ENCODE measurements at regions not wholly inside any gene's neighbourhood (a gene's known extent, or its start where the extent isn't known, plus 50 kb on each side); places are given as distances from the start of the nearest gene placed in this dataset.

- CTCF ChIA-PET, result interaction anchor here (0.6 kb wide), 1 partner anchor 240 kb away, joined by 3 read pairs; no protein-coding TSS in a partner anchor
- Histone ChIP-seq H4K20me1 (replicated peaks; ENCODE audit: control insufficient read depth, extremely low read depth, insufficient read depth, low read length) (no peaks in the 10 kb centered on the region), H3K9ac (replicated peaks; ENCODE audit: extremely low read depth, insufficient read depth, low read length) (no peak overlapping the region), H3K27ac (ENCODE audit: insufficient read depth, low read depth, low read length) (no peak overlapping the region), H3K4me1 (ENCODE audit: control insufficient read depth, extremely low read depth, insufficient read depth, low read length) (peaks cover 33% of the 10 kb centered on the region), H3K79me2 (ENCODE audit: control insufficient read depth, insufficient read depth, low read length) (no peaks in the 10 kb centered on the region), H3K4me3 (replicated peaks in 1 of 3; ENCODE audit: insufficient read depth in 1 of 3, low read depth in 1 of 3, low read length in 3 of 3) (no peak overlapping the region), H3K27me3 (ENCODE audit: control insufficient read depth in 2 of 2, insufficient read depth in 2 of 2, low read length in 2 of 2) (no peaks in the 10 kb centered on the region), H3K9me1 (replicated peaks; ENCODE audit: control insufficient read depth, extremely low read depth, insufficient read depth, low read length) (no peaks in the 10 kb centered on the region), H3K4me2 (ENCODE audit: insufficient read depth, low read length) (no peak overlapping the region), H3K9me3 (replicated peaks; ENCODE audit: control insufficient read depth, insufficient read depth, low read length) (no peaks in the 10 kb centered on the region), H3K36me3 (ENCODE audit: control insufficient read depth in 2 of 2, extremely low read depth in 1 of 2, insufficient read depth in 2 of 2, low read length in 2 of 2) (no peaks in the 10 kb centered on the region), H2AFZ (ENCODE audit: low read depth, low read length) (no peak overlapping the region)
- intact Hi-C loops (cut with micrococcal nuclease) (no loop called here), dilution Hi-C loops (cut with MboI; ENCODE audit: extremely low pct_ligation_motif_present, low sequenced_read_pairs) (no loop called here)
- FAIRE-seq, result no peak
- DNase-seq (ENCODE audit: low read depth, low spot score), result no peak
- TF ChIP-seq POLR2A (IDR thresholded peaks at IDR 0.05; ENCODE audit: low read depth, low read length) (no peak), GATA2 (IDR thresholded peaks at IDR 0.05; ENCODE audit: insufficient read depth, insufficient read length, low read depth, low read length) (no peak), FOS (IDR thresholded peaks at IDR 0.05; ENCODE audit: borderline replicate concordance, insufficient read depth, low read length) (no peak), MYC (IDR thresholded peaks at IDR 0.05; ENCODE audit: low read depth, low read length) (no peak), MAX (IDR thresholded peaks at IDR 0.05; ENCODE audit: insufficient read depth, insufficient read length) (no peak), JUN (IDR thresholded peaks at IDR 0.05; ENCODE audit: borderline replicate concordance, insufficient read depth, insufficient read length, low read depth) (no peak), POLR2AphosphoS5 (IDR thresholded peaks at IDR 0.05; ENCODE audit: insufficient read depth, low read depth, low read length) (no peak), CTCF (IDR thresholded peaks at IDR 0.05; ENCODE audit: extremely low read depth in 1 of 2, insufficient read depth in 1 of 2, low read depth in 1 of 2, low read length in 2 of 2) (no peak)
- POLR2A ChIA-PET, result interaction anchor here (0.6 kb wide), 1 partner anchor 254 kb away, joined by 3 read pairs; no protein-coding TSS in a partner anchor
- no TSS peak for BruUV-seq (replicated peaks)
Measured at GRCh38 chr20:50445354-50446151, 64.6 kb upstream of the PTPN1 start.

Data from endothelial cell of umbilical vein (primary cell).